Skin of body (tissue), 1 donor: ENCODE measurements at regions not wholly inside any gene's neighbourhood (a gene's known extent, or its start where the extent isn't known, plus 50 kb on each side); places are given as distances from the start of the nearest gene placed in this dataset.

ENCODE experiments used
- DNase-seq: peaks from one replicate; lab custom pipeline; 2025; lab: John Stamatoyannopoulos, UW

GRCh38 chr4:162645381-162645780, 481.6 kb upstream of the FSTL5 start:
- DNase-seq: no peak

- peak; percentile 16 for DNase-seq
These were observed 480.5 kb upstream of the FSTL5 start for GRCh38 chr4:162644346-162644745.

- no peak for DNase-seq
These were observed 476.4 kb upstream of the FSTL5 start for GRCh38 chr4:162640152-162640551.

- DNase-seq: no peak
These were observed 470.6 kb upstream of the FSTL5 start for GRCh38 chr4:162634390-162634789.

- DNase-seq: no peak
These were observed 458.9 kb upstream of the FSTL5 start for GRCh38 chr4:162622664-162623063.

GRCh38 chr4:162610116-162610515, 446.3 kb upstream of the FSTL5 start:
- no peak for DNase-seq

- DNase-seq: no peak
These were observed 422.5 kb upstream of the FSTL5 start for GRCh38 chr4:162586266-162586665.

- no peak for DNase-seq
These were observed 418.4 kb upstream of the FSTL5 start for GRCh38 chr4:162582180-162582579.

GRCh38 chr4:162565730-162566129, 401.9 kb upstream of the FSTL5 start:
- no peak for DNase-seq

- no peak for DNase-seq
These were observed 396.3 kb upstream of the FSTL5 start for GRCh38 chr4:162560073-162560472.

GRCh38 chr4:162557516-162558106, 393.8 kb upstream of the FSTL5 start:
- no peak for DNase-seq

- DNase-seq: no peak
These were observed 371.3 kb upstream of the FSTL5 start for GRCh38 chr4:162535121-162535520.

- DNase-seq: no peak
These were observed 359.4 kb upstream of the FSTL5 start for GRCh38 chr4:162523171-162523570.

GRCh38 chr4:162522724-162523123, 358.9 kb upstream of the FSTL5 start:
- no peak for DNase-seq

- no peak for DNase-seq
These were observed 347.1 kb upstream of the FSTL5 start for GRCh38 chr4:162510937-162511336.

- DNase-seq: no peak
These were observed 346.3 kb upstream of the FSTL5 start for GRCh38 chr4:162510115-162510514.

- DNase-seq: no peak
These were observed 345.5 kb upstream of the FSTL5 start for GRCh38 chr4:162509333-162509732.

GRCh38 chr4:162506253-162506652, 342.5 kb upstream of the FSTL5 start:
- no peak for DNase-seq

GRCh38 chr4:162503868-162504267, 340.1 kb upstream of the FSTL5 start:
- DNase-seq: no peak

- no peak for DNase-seq
These were observed 338.3 kb upstream of the FSTL5 start for GRCh38 chr4:162502109-162502508.

GRCh38 chr4:162499478-162499877, 335.7 kb upstream of the FSTL5 start:
- DNase-seq: no peak

GRCh38 chr4:162498168-162498567, 334.4 kb upstream of the FSTL5 start:
- no peak for DNase-seq

GRCh38 chr4:162497564-162498167, 333.9 kb upstream of the FSTL5 start:
- peak; percentile 50 for DNase-seq

- DNase-seq: no peak
These were observed 331.1 kb upstream of the FSTL5 start for GRCh38 chr4:162494935-162495334.
